ENCODE measurements at regions not wholly inside any gene's neighbourhood (a gene's known extent, or its start where the extent isn't known, plus 50 kb on each side); places are given as distances from the start of the nearest gene placed in this dataset.

- no peak for DNase-seq (ENCODE audit: low read depth, low spot score)
Observed at GRCh38 chr4:138680989-138681604, 334.5 kb upstream of the NOCT start.

GRCh38 chr4:138680256-138680655, 335.3 kb upstream of the NOCT start:
- Histone ChIP-seq H2AFZ (ENCODE audit: control insufficient read depth, low read length) (no peak overlapping the region), H3K4me2 (ENCODE audit: control insufficient read depth, extremely low read depth, insufficient read depth, low read depth, low read length) (no peak overlapping the region), H3K9ac (ENCODE audit: control insufficient read depth, extremely low read depth, insufficient read depth, low read length) (no peak overlapping the region), H3K36me3 (ENCODE audit: control insufficient read depth in 2 of 2, extremely low read depth in 1 of 2, insufficient read depth in 2 of 2, low read length in 2 of 2) (no peaks in the 10 kb centered on the region), H3K79me2 (ENCODE audit: control insufficient read depth, insufficient read depth, low read length) (no peaks in the 10 kb centered on the region), H3K9me3 (ENCODE audit: control insufficient read depth, low read depth, low read length) (no peaks in the 10 kb centered on the region), H3K4me1 (ENCODE audit: control insufficient read depth, extremely low read depth, insufficient read depth, low read length) (peaks cover 8% of the 10 kb centered on the region), H3K9me1 (ENCODE audit: control insufficient read depth, extremely low read depth, insufficient read depth, low read length) (no peaks in the 10 kb centered on the region), H4K20me1 (ENCODE audit: control insufficient read depth, extremely low read depth, insufficient read depth, low read length) (no peaks in the 10 kb centered on the region), H3K27ac (ENCODE audit: control insufficient read depth, insufficient read depth, low read length) (no peak overlapping the region), H3K27me3 (ENCODE audit: control insufficient read depth, extremely low read depth, insufficient read depth, low read length) (no peaks in the 10 kb centered on the region), H3K4me3 (ENCODE audit: control insufficient read depth in 2 of 3, extremely low read depth in 1 of 3, insufficient read depth in 2 of 3, low read depth in 1 of 3, low read length in 3 of 3) (no peak overlapping the region)
- DNase-seq (ENCODE audit: low read depth, low spot score) = no peak
- FAIRE-seq = no peak
- TF ChIP-seq EZH2 (IDR thresholded peaks at IDR 0.05; ENCODE audit: low read length) (no peak), CTCF (optimal IDR thresholded peaks at IDR 0.05 in 1 of 3, IDR thresholded peaks at IDR 0.05 in 1 of 3, conservative IDR thresholded peaks at IDR 0.05 in 1 of 3; ENCODE audit: extremely low read depth in 1 of 3, insufficient read depth in 2 of 3, low read length in 3 of 3) (no peak)
- dilution Hi-C loops (cut with MboI; ENCODE audit: extremely low pct_ligation_motif_present, low sequenced_read_pairs) = no loop called here

More at GRCh38 chr4:138680989-138681604, 334.5 kb upstream of the NOCT start:
- no peaks in the 10 kb centered on the region for H3K79me2 ChIP-seq (ENCODE audit: control insufficient read depth, insufficient read depth, low read length)
- no peaks in the 10 kb centered on the region for H4K20me1 ChIP-seq (ENCODE audit: control insufficient read depth, extremely low read depth, insufficient read depth, low read length)
- H3K4me3 ChIP-seq (ENCODE audit: control insufficient read depth in 2 of 3, extremely low read depth in 1 of 3, insufficient read depth in 2 of 3, low read depth in 1 of 3, low read length in 3 of 3) = no peak overlapping the region
- peak overlapping the region; percentile 53 for H3K4me2 ChIP-seq (ENCODE audit: control insufficient read depth, extremely low read depth, insufficient read depth, low read depth, low read length)
- H3K9me3 ChIP-seq (ENCODE audit: control insufficient read depth, low read depth, low read length) = no peaks in the 10 kb centered on the region
- H3K9ac ChIP-seq (ENCODE audit: control insufficient read depth, extremely low read depth, insufficient read depth, low read length) = no peak overlapping the region
- H2AFZ ChIP-seq (ENCODE audit: control insufficient read depth, low read length) = no peak overlapping the region
- peak; percentile 89 for FAIRE-seq
- TF ChIP-seq EZH2 (IDR thresholded peaks at IDR 0.05; ENCODE audit: low read length) (no peak), CTCF (optimal IDR thresholded peaks at IDR 0.05 in 1 of 3, IDR thresholded peaks at IDR 0.05 in 1 of 3, conservative IDR thresholded peaks at IDR 0.05 in 1 of 3; ENCODE audit: extremely low read depth in 1 of 3, insufficient read depth in 2 of 3, low read length in 3 of 3) (peak; percentile 68 to 83 (median 77))
- peaks cover 8% of the 10 kb centered on the region for H3K4me1 ChIP-seq (ENCODE audit: control insufficient read depth, extremely low read depth, insufficient read depth, low read length)
- H3K9me1 ChIP-seq (ENCODE audit: control insufficient read depth, extremely low read depth, insufficient read depth, low read length) = no peaks in the 10 kb centered on the region
- dilution Hi-C loops (cut with MboI; ENCODE audit: extremely low pct_ligation_motif_present, low sequenced_read_pairs) = no loop called here
- no peaks in the 10 kb centered on the region for H3K36me3 ChIP-seq (ENCODE audit: control insufficient read depth in 2 of 2, extremely low read depth in 1 of 2, insufficient read depth in 2 of 2, low read length in 2 of 2)
- no peak overlapping the region for H3K27ac ChIP-seq (ENCODE audit: control insufficient read depth, insufficient read depth, low read length)
- H3K27me3 ChIP-seq (ENCODE audit: control insufficient read depth, extremely low read depth, insufficient read depth, low read length) = no peaks in the 10 kb centered on the region
